ELR (cell line): ENCODE measurements at regions not wholly inside any gene's neighbourhood (a gene's known extent, or its start where the extent isn't known, plus 50 kb on each side); places are given as distances from the start of the nearest gene placed in this dataset.

ENCODE experiments used
- DNase-seq: peaks from one replicate; pipeline ENCODE4 v3.0.0-alpha.2; 2015; ENCODE audit warnings: low read depth

- no peak for DNase-seq
Observed at GRCh38 chr2:48258481-48259149, 55.9 kb upstream of the FOXN2 start.

GRCh38 chr2:48259811-48260210 lies 54.7 kb upstream of the FOXN2 start:
- no peak for DNase-seq

GRCh38 chr2:48264627-48265026 lies 49.9 kb upstream of the FOXN2 start:
- DNase-seq = no peak
